SK-N-SH treated with all-trans-retinoic acid at 6 μM for 48 hours (cell line): ENCODE measurements at regions not wholly inside any gene's neighbourhood (a gene's known extent, or its start where the extent isn't known, plus 50 kb on each side); places are given as distances from the start of the nearest gene placed in this dataset.
A peak's percentile ranks its signal among the peaks of the same experiment; 100 is the strongest.

ENCODE experiments used
- ATAC-seq: fragments of 200-7000 bp; cut with Tn5 transposase; 3 replicates; pipeline ENCODE4 v1.9.1; 2020; ENCODE audit warnings: mild to moderate bottlenecking, moderate library complexity
- BACH2 ChIP-seq: fragments of 250-450 bp; sonication (Bioruptor Pico); IDR thresholded peaks from 2 replicates; pipeline ENCODE4 v1.9.0; 2021; ENCODE audit warnings: mild to moderate bottlenecking, borderline replicate concordance
- CREB5 ChIP-seq: fragments of 250-450 bp; sonication (Bioruptor Pico); IDR thresholded peaks from 2 replicates; pipeline ENCODE4 v1.5.1; 2020; ENCODE audit warnings: low read depth, mild to moderate bottlenecking, moderate library complexity
- CSRNP3 ChIP-seq: fragments of 250-450 bp; sonication (Bioruptor Pico); IDR thresholded peaks from 2 replicates; pipeline ENCODE4 v1.5.1; 2021; ENCODE audit warnings: mild to moderate bottlenecking, moderate library complexity
- ESRRG ChIP-seq: fragments of 250-450 bp; sonication (Bioruptor Pico); IDR thresholded peaks from 2 replicates; pipeline ENCODE4 v1.6.1; 2021; ENCODE audit warnings: mild to moderate bottlenecking
- GLIS3 ChIP-seq: fragments of 250-450 bp; sonication (Bioruptor Pico); IDR thresholded peaks from 2 replicates; pipeline ENCODE4 v1.5.0; 2020; ENCODE audit warnings: mild to moderate bottlenecking, moderate library complexity
- OSR1 ChIP-seq: fragments of 250-450 bp; sonication (Bioruptor Pico); IDR thresholded peaks from 2 replicates; pipeline ENCODE4 v1.8.0; 2022; ENCODE audit warnings: moderate library complexity, mild to moderate bottlenecking, inconsistent platforms
- POU6F1 ChIP-seq: fragments of 250-450 bp; sonication (Bioruptor Pico); IDR thresholded peaks from 2 replicates; pipeline ENCODE4 v1.8.0; 2021; ENCODE audit warnings: low read depth, mild to moderate bottlenecking, moderate library complexity, borderline replicate concordance
- PPARA ChIP-seq: fragments of 250-450 bp; sonication (Bioruptor Pico); IDR thresholded peaks from 2 replicates; pipeline ENCODE4 v1.5.0; 2020; ENCODE audit warnings: mild to moderate bottlenecking, borderline replicate concordance
- RARB ChIP-seq: fragments of 250-450 bp; sonication (Bioruptor Pico); IDR thresholded peaks from 2 replicates; pipeline ENCODE4 v1.8.0; 2021; ENCODE audit warnings: mild to moderate bottlenecking, moderate library complexity
- SNAI2 ChIP-seq: fragments of 250-450 bp; sonication (Bioruptor Pico); IDR thresholded peaks from 2 replicates; pipeline ENCODE4 v1.5.0; 2020; ENCODE audit warnings: mild to moderate bottlenecking, moderate library complexity
- TCF4 ChIP-seq: fragments of 250-450 bp; sonication (Bioruptor Pico); IDR thresholded peaks from 2 replicates; pipeline ENCODE4 v1.8.0; 2021; ENCODE audit warnings: mild to moderate bottlenecking, moderate library complexity, borderline replicate concordance
- TOX ChIP-seq: fragments of 250-450 bp; sonication (Bioruptor Pico); IDR thresholded peaks from 2 replicates; pipeline ENCODE4 v1.8.0; 2021; ENCODE audit warnings: mild to moderate bottlenecking, moderate library complexity, borderline replicate concordance
- TSHZ2 ChIP-seq: fragments of 250-450 bp; sonication (Bioruptor Pico); IDR thresholded peaks from 2 replicates; pipeline ENCODE4 v1.5.0; 2020; ENCODE audit warnings: mild to moderate bottlenecking, moderate library complexity
- ZFP3 ChIP-seq: fragments of 250-450 bp; sonication (Bioruptor Pico); IDR thresholded peaks from 2 replicates; pipeline ENCODE4 v1.5.0; 2020; ENCODE audit warnings: mild to moderate bottlenecking, moderate library complexity
- ZFP30 ChIP-seq: fragments of 450-650 bp; formaldehyde crosslinking; IDR thresholded peaks from 2 replicates; pipeline ENCODE4 v1.5.0; 2022; ENCODE audit warnings: mild to moderate bottlenecking, moderate library complexity
- ZNF565 ChIP-seq: fragments of 450-650 bp; formaldehyde crosslinking; conservative IDR thresholded peaks from 2 replicates; pipeline ENCODE4 v1.5.0; 2020; ENCODE audit warnings: low read depth, mild to moderate bottlenecking, moderate library complexity
- ZNF70 ChIP-seq: fragments of 450-650 bp; formaldehyde crosslinking; IDR thresholded peaks from 2 replicates; pipeline ENCODE4 v1.5.0; 2020; ENCODE audit warnings: mild to moderate bottlenecking, moderate library complexity

DNA sequence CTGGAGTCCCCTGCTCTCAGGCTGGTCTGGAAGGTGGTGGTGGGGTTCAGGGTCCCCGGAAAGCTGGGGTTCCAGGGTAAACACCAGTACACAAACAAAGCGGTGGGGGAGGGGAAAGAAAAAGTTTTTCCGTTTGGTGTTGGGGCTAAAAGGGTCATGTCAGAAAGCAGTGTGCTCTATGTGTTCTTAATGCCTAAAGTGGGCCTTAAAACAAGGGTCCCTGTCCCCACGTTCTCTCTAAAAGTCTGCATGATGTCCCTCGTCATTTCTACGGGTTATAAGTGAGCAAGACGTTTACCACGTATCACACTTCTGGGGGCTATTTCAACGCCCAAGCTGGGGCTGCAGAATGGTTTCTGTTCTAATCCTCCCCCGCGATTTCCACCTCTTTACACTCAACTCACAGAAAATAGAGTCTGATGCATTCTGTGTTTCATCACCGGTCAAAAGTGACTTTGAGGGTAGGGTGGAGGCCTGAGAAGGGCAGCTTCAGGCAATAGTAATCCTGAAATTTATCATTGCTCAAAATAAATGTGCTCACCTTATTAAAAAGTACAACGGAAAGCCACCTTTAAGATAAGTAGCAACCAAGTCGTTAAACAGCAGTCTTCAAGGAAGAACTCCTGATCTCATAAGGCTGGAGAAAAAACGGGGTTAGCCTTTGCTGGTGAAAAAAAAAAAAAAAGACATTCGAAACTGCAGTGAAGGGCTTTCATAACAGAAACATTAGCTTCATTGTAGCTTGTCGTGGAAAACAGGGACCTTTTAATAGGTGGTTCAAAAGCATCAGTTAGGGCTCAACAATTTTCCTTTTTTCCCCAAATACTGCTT, 63.9 kb upstream of the PTGR2 start:
- TF ChIP-seq ZFP3 (CRISPR knock-in tag) = no peak
- TF ChIP-seq TSHZ2 (CRISPR knock-in tag) = no peak
- no peak for TF ChIP-seq ZNF70 (CRISPR knock-in tag)
- no peak for TF ChIP-seq PPARA (CRISPR knock-in tag)
- no peak for ATAC-seq

DNA sequence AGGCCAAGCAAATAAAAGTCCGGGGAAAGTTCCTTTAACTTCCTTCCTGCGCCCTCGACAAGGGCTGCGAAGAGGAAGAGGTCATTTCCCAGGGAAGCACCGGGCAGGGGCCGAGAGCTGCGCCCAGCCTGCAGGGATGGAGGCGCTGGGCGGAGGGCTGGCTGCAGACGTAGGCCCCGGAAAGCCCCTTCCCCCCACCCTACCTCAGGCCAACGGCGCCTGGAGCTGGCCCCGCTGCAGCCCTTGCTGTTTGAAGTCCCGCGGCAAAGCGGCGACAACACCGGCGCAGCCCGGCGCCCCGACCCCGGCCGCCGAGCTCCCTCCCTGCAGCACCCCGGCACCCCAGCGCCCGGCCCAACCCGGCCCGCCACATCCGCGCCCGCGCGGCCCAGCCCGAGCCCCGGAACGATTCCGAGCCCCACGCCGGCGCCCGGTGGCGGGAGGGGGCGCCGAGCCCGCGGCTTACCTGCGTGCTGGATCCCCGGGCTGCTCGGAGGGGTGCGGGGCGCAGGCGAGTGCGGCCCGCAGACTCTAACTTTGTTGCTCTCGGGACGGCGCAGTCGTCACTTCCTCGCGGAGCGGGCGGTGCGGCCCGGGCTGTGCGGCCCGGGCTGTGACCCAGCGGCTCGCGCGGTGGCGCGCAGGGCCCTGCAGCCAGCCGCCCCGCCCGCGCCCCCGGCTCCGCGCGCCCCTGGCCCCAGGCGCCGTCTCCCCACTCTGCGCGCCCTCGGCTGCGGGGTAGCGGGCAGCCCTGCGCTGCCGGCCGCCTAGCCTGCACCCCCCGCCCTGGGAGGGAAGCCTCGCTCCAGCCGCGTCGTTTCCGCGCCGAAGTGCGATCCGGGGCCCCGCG, 64.8 kb upstream of the PTGR2 start:
- ATAC-seq = peak; percentile 61
- TF ChIP-seq OSR1 (CRISPR knock-in tag) (no peak), ZFP30 (CRISPR knock-in tag) (no peak), POU6F1 (CRISPR knock-in tag) (no peak), SNAI2 (no peak), CREB5 (CRISPR knock-in tag) (no peak), GLIS3 (CRISPR knock-in tag) (no peak), TOX (CRISPR knock-in tag) (no peak), ZNF565 (CRISPR knock-in tag) (no peak), CSRNP3 (no peak), ZFP3 (CRISPR knock-in tag) (no peak), ESRRG (CRISPR knock-in tag) (no peak), TSHZ2 (CRISPR knock-in tag) (no peak), TCF4 (CRISPR knock-in tag) (no peak), BACH2 (CRISPR knock-in tag) (no peak), ZNF70 (CRISPR knock-in tag) (no peak), RARB (CRISPR knock-in tag) (no peak), PPARA (CRISPR knock-in tag) (no peak)
